ENCODE measurements at regions not wholly inside any gene's neighbourhood (a gene's known extent, or its start where the extent isn't known, plus 50 kb on each side); places are given as distances from the start of the nearest gene placed in this dataset.
"Not testable (repeated sequence)": the region's sequence is repeated elsewhere in the genome, so short reads cannot be mapped to it uniquely, and the experiment has no call there.

- Histone ChIP-seq H3K79me2 (ENCODE audit: control insufficient read depth, insufficient read depth, low read length, poor library complexity) (no peaks in the 10 kb centered on the region), H3K9me3 (ENCODE audit: insufficient read depth, low read depth, low read length) (no peaks in the 10 kb centered on the region), H3K4ac (ENCODE audit: low read depth, low read length) (no peak overlapping the region), H3K9ac (ENCODE audit: low read length) (no peak overlapping the region), H3K79me1 (ENCODE audit: low read length) (no peaks in the 10 kb centered on the region), H2BK120ac (ENCODE audit: insufficient read depth, low read length, poor library complexity) (no peak overlapping the region), H3K4me1 (ENCODE audit: control insufficient read depth in 1 of 2, insufficient read depth in 2 of 2, low read length in 2 of 2) (no peaks in the 10 kb centered on the region), H2BK5ac (ENCODE audit: low read depth, low read length, poor library complexity) (no peak overlapping the region), H3K4me2 (ENCODE audit: low read length) (no peak overlapping the region), H3K18ac (ENCODE audit: low read length) (no peak overlapping the region), H3K27me3 (ENCODE audit: insufficient read depth, low read length) (no peaks in the 10 kb centered on the region), H2AK5ac (ENCODE audit: low read length) (no peak overlapping the region), H3K36me3 (ENCODE audit: control insufficient read depth in 1 of 2, insufficient read depth in 2 of 2, low read length in 2 of 2) (no peaks in the 10 kb centered on the region), H3K14ac (ENCODE audit: low read length) (no peak overlapping the region), H3K23ac (ENCODE audit: low read length) (no peak overlapping the region), H4K8ac (ENCODE audit: low read depth, low read length) (no peak overlapping the region), H3K4me3 (ENCODE audit: low read depth, low read length) (no peak overlapping the region), H4K12ac (ENCODE audit: low read depth, low read length) (no peak overlapping the region), H3K27ac (ENCODE audit: low read depth, low read length) (no peak overlapping the region), H2BK12ac (ENCODE audit: low read length) (no peak overlapping the region), H4K91ac (ENCODE audit: low read depth, low read length) (no peak overlapping the region), H2AFZ (ENCODE audit: insufficient read depth, low read length, poor library complexity) (no peak overlapping the region)
- WGBS (ENCODE audit: extremely low coverage, insufficient coverage, insufficient read length) = no CpG with 5 or more reads among the region's 1 CpG
- no peak for DNase-seq
These were observed 246.4 kb upstream of the MKLN1 start for GRCh38 chr7:131081308-131081707.

DNA sequence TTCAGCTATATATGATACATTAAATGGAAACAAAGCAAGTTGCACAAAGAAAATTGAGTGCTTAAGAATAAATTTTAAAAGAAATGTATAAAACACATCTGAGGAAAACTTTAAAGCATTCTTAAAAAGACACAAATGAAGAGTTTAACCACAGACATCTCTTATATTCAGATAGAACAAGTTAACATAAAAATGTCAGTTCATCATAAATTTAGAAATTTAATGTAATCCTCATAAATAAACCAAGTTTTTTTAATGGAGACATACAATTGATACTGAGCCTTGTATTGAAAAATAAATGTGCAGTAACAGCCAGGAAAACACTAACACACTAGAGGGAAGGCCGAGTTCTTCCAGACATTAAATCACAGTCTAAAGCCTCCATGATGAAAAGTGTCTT lies 243.9 kb upstream of the MKLN1 start:
- no peak overlapping the region for H4K91ac ChIP-seq (ENCODE audit: low read depth, low read length)
- no peak overlapping the region for H2AFZ ChIP-seq (ENCODE audit: insufficient read depth, low read length, poor library complexity)
- no peak overlapping the region for H3K4me2 ChIP-seq (ENCODE audit: low read length)
- no peak for DNase-seq
- no peak overlapping the region for H2AK5ac ChIP-seq (ENCODE audit: low read length)
- no peak overlapping the region for H3K14ac ChIP-seq (ENCODE audit: low read length)
- no peak overlapping the region for H2BK5ac ChIP-seq (ENCODE audit: low read depth, low read length, poor library complexity)
- no peak overlapping the region for H3K4ac ChIP-seq (ENCODE audit: low read depth, low read length)
- WGBS (ENCODE audit: extremely low coverage, insufficient coverage, insufficient read length) = no CpG with 5 or more reads among the region's 1 CpG
- H3K23ac ChIP-seq (ENCODE audit: low read length) = no peak overlapping the region
- H3K27ac ChIP-seq (ENCODE audit: low read depth, low read length) = no peak overlapping the region
- no peak overlapping the region for H2BK12ac ChIP-seq (ENCODE audit: low read length)
- no peaks in the 10 kb centered on the region for H3K79me1 ChIP-seq (ENCODE audit: low read length)
- H3K27me3 ChIP-seq (ENCODE audit: insufficient read depth, low read length) = no peaks in the 10 kb centered on the region
- H2BK120ac ChIP-seq (ENCODE audit: insufficient read depth, low read length, poor library complexity) = no peak overlapping the region
- no peak overlapping the region for H4K8ac ChIP-seq (ENCODE audit: low read depth, low read length)
- H3K9ac ChIP-seq (ENCODE audit: low read length) = no peak overlapping the region
- no peak overlapping the region for H3K18ac ChIP-seq (ENCODE audit: low read length)
- H3K79me2 ChIP-seq (ENCODE audit: control insufficient read depth, insufficient read depth, low read length, poor library complexity) = no peaks in the 10 kb centered on the region
- H3K36me3 ChIP-seq (ENCODE audit: control insufficient read depth in 1 of 2, insufficient read depth in 2 of 2, low read length in 2 of 2) = no peaks in the 10 kb centered on the region
- no peak overlapping the region for H3K4me3 ChIP-seq (ENCODE audit: low read depth, low read length)
- H3K9me3 ChIP-seq (ENCODE audit: insufficient read depth, low read depth, low read length) = no peaks in the 10 kb centered on the region
- no peak overlapping the region for H4K12ac ChIP-seq (ENCODE audit: low read depth, low read length)
- peaks cover 0 to 3% of the 10 kb centered on the region in 2 experiments for H3K4me1 ChIP-seq (ENCODE audit: control insufficient read depth in 1 of 2, insufficient read depth in 2 of 2, low read length in 2 of 2)

DNA sequence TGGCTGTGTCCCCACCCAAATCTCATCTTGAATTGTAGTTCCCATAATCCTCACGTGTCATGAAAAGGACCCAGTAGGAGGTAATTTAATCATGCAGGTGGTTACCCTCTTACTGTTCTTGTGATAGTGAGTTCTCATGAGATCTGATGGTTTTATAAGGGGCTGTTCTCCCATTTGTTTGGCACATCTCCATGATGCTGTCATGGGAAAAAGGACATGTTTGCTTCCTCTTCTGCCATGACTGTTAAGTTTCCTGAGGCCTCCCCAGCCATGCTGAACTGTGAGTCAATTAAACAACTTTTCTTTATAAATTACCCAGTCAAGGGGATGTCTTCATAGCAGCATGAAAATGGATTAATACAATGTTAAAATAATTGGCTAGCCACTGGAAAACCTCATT lies 243.3 kb upstream of the MKLN1 start:
- not testable (repeated sequence) for H2BK120ac ChIP-seq (ENCODE audit: insufficient read depth, low read length, poor library complexity); H2BK5ac ChIP-seq (ENCODE audit: low read depth, low read length, poor library complexity); H3K36me3 ChIP-seq (ENCODE audit: control insufficient read depth in 1 of 2, insufficient read depth in 2 of 2, low read length in 2 of 2); H3K18ac ChIP-seq (ENCODE audit: low read length); H3K4me2 ChIP-seq (ENCODE audit: low read length); H3K9ac ChIP-seq (ENCODE audit: low read length); H4K8ac ChIP-seq (ENCODE audit: low read depth, low read length); H3K27me3 ChIP-seq (ENCODE audit: insufficient read depth, low read length); H3K4me1 ChIP-seq (ENCODE audit: control insufficient read depth in 1 of 2, insufficient read depth in 2 of 2, low read length in 2 of 2); H3K14ac ChIP-seq (ENCODE audit: low read length); H3K79me2 ChIP-seq (ENCODE audit: control insufficient read depth, insufficient read depth, low read length, poor library complexity); H3K4me3 ChIP-seq (ENCODE audit: low read depth, low read length); H3K23ac ChIP-seq (ENCODE audit: low read length); H3K27ac ChIP-seq (ENCODE audit: low read depth, low read length); H4K91ac ChIP-seq (ENCODE audit: low read depth, low read length); DNase-seq; H2BK12ac ChIP-seq (ENCODE audit: low read length); H3K9me3 ChIP-seq (ENCODE audit: insufficient read depth, low read depth, low read length); H2AK5ac ChIP-seq (ENCODE audit: low read length); H2AFZ ChIP-seq (ENCODE audit: insufficient read depth, low read length, poor library complexity); H4K12ac ChIP-seq (ENCODE audit: low read depth, low read length); H3K4ac ChIP-seq (ENCODE audit: low read depth, low read length); H3K79me1 ChIP-seq (ENCODE audit: low read length)
- no CpG with 5 or more reads among the region's 1 CpG for WGBS (ENCODE audit: extremely low coverage, insufficient coverage, insufficient read length)

- Histone ChIP-seq H3K27ac (ENCODE audit: low read depth, low read length) (no peak overlapping the region), H2AK5ac (ENCODE audit: low read length) (no peak overlapping the region), H2BK120ac (ENCODE audit: insufficient read depth, low read length, poor library complexity) (no peak overlapping the region), H4K91ac (ENCODE audit: low read depth, low read length) (no peak overlapping the region), H3K18ac (ENCODE audit: low read length) (no peak overlapping the region), H3K9me3 (ENCODE audit: insufficient read depth, low read depth, low read length) (no peaks in the 10 kb centered on the region), H3K14ac (ENCODE audit: low read length) (no peak overlapping the region), H3K4me2 (ENCODE audit: low read length) (no peak overlapping the region), H3K23ac (ENCODE audit: low read length) (no peak overlapping the region), H2BK12ac (ENCODE audit: low read length) (no peak overlapping the region), H4K12ac (ENCODE audit: low read depth, low read length) (no peak overlapping the region), H3K4me3 (ENCODE audit: low read depth, low read length) (no peak overlapping the region), H3K79me1 (ENCODE audit: low read length) (peaks cover 4% of the 10 kb centered on the region), H3K79me2 (ENCODE audit: control insufficient read depth, insufficient read depth, low read length, poor library complexity) (no peaks in the 10 kb centered on the region), H2AFZ (ENCODE audit: insufficient read depth, low read length, poor library complexity) (no peak overlapping the region), H3K9ac (ENCODE audit: low read length) (no peak overlapping the region), H3K4me1 (ENCODE audit: control insufficient read depth in 1 of 2, insufficient read depth in 2 of 2, low read length in 2 of 2) (peaks cover 3 to 10% of the 10 kb centered on the region in 2 experiments), H4K8ac (ENCODE audit: low read depth, low read length) (no peak overlapping the region), H2BK5ac (ENCODE audit: low read depth, low read length, poor library complexity) (no peak overlapping the region), H3K27me3 (ENCODE audit: insufficient read depth, low read length) (no peaks in the 10 kb centered on the region), H3K36me3 (ENCODE audit: control insufficient read depth in 1 of 2, insufficient read depth in 2 of 2, low read length in 2 of 2) (no peaks in the 10 kb centered on the region), H3K4ac (ENCODE audit: low read depth, low read length) (no peak overlapping the region)
- DNase-seq = peak; percentile 27 to 64
- no CpG with 5 or more reads among the region's 8 CpGs for WGBS (ENCODE audit: extremely low coverage, insufficient coverage, insufficient read length)
These were observed 239.7 kb upstream of the MKLN1 start for GRCh38 chr7:131087756-131088658.

All from trophoblast cell (in vitro differentiated cells and primary cell).